Mammary epithelial cell (primary cell): ENCODE measurements at regions not wholly inside any gene's neighbourhood (a gene's known extent, or its start where the extent isn't known, plus 50 kb on each side); places are given as distances from the start of the nearest gene placed in this dataset.

ENCODE experiments used
- CTCF ChIP-seq, 2 donors: IDR thresholded peaks in 1 of 2; conservative IDR thresholded peaks in 1 of 2; 2 replicates each; pipeline ENCODE4 v1.5.1; 2011 to 2012; ENCODE audit warnings: inconsistent platforms in 2 of 2, low read length in 2 of 2, mild to moderate bottlenecking in 2 of 2, control low read depth in 1 of 2, low read depth in 1 of 2; ENCODE audit not compliant: insufficient read depth in 1 of 2; ENCODE audit errors: extremely low read depth in 1 of 2
- EZH2 ChIP-seq: IDR thresholded peaks from 2 replicates; pipeline ENCODE4 v1.6.1; 2012; ENCODE audit warnings: low read length, inconsistent platforms, borderline replicate concordance

GRCh38 chr2:175817221-175817620 lies 184.8 kb downstream of the LNPK start:
- no peak for TF ChIP-seq CTCF (conservative IDR thresholded peaks at IDR 0.05 in 1 of 2, IDR thresholded peaks at IDR 0.05 in 1 of 2; ENCODE audit: extremely low read depth in 1 of 2, insufficient read depth in 1 of 2, low read depth in 1 of 2, low read length in 2 of 2)
- no peak for TF ChIP-seq EZH2
